ENCODE measurements at regions not wholly inside any gene's neighbourhood (a gene's known extent, or its start where the extent isn't known, plus 50 kb on each side); places are given as distances from the start of the nearest gene placed in this dataset.

GRCh38 chr11:112795142-112795815 is 165.9 kb upstream of the NCAM1 start:
- no peak for DNase-seq

GRCh38 chr11:112795911-112796649 is 165.1 kb upstream of the NCAM1 start:
- no peak for DNase-seq

- no peak for DNase-seq
Measured at GRCh38 chr11:112797092-112797491, 164.1 kb upstream of the NCAM1 start.

- DNase-seq: no peak
Measured at GRCh38 chr11:112797648-112798293, 163.4 kb upstream of the NCAM1 start.

- no peak for DNase-seq
Measured at GRCh38 chr11:112801025-112801816, 160.0 kb upstream of the NCAM1 start.

GRCh38 chr11:112801817-112802088 is 159.5 kb upstream of the NCAM1 start:
- no peak for DNase-seq

GRCh38 chr11:112805658-112806057 is 155.6 kb upstream of the NCAM1 start:
- DNase-seq: no peak

GRCh38 chr11:112806256-112806655 is 155.0 kb upstream of the NCAM1 start:
- DNase-seq: no peak

- DNase-seq: no peak
Measured at GRCh38 chr11:112806876-112807275, 154.3 kb upstream of the NCAM1 start.

- no peak for DNase-seq
Measured at GRCh38 chr11:112809429-112809828, 151.8 kb upstream of the NCAM1 start.

- DNase-seq: no peak
Measured at GRCh38 chr11:112810951-112811350, 150.3 kb upstream of the NCAM1 start.

- no peak for DNase-seq
Measured at GRCh38 chr11:112811783-112812182, 149.4 kb upstream of the NCAM1 start.

GRCh38 chr11:112812729-112813128 is 148.5 kb upstream of the NCAM1 start:
- no peak for DNase-seq

GRCh38 chr11:112814168-112814567 is 147.1 kb upstream of the NCAM1 start:
- no peak for DNase-seq

GRCh38 chr11:112817376-112817775 is 143.8 kb upstream of the NCAM1 start:
- no peak for DNase-seq

GRCh38 chr11:112822478-112823274 is 138.5 kb upstream of the NCAM1 start:
- DNase-seq: no peak

GRCh38 chr11:112826026-112826425 is 135.2 kb upstream of the NCAM1 start:
- no peak for DNase-seq

GRCh38 chr11:112826788-112827187 is 134.4 kb upstream of the NCAM1 start:
- no peak for DNase-seq

- DNase-seq: no peak
Measured at GRCh38 chr11:112828421-112828820, 132.8 kb upstream of the NCAM1 start.

GRCh38 chr11:112829971-112830654 is 131.1 kb upstream of the NCAM1 start:
- DNase-seq: no peak

GRCh38 chr11:112831041-112831440 is 130.2 kb upstream of the NCAM1 start:
- DNase-seq: no peak
